ENCODE measurements at regions not wholly inside any gene's neighbourhood (a gene's known extent, or its start where the extent isn't known, plus 50 kb on each side); places are given as distances from the start of the nearest gene placed in this dataset.
A peak's percentile ranks its signal among the peaks of the same experiment; 100 is the strongest.

- Histone ChIP-seq H3K4ac (replicated peaks; ENCODE audit: insufficient read length, low read depth, low read length) (no peak overlapping the region), H2AFZ (ENCODE audit: low read length) (no peak overlapping the region), H2AK5ac (ENCODE audit: low read depth, low read length) (no peak overlapping the region; the same call in none of the 2 replicates), H2BK20ac (ENCODE audit: low read length) (peak overlapping the region; percentile 75; the same call in 1 of the 2 replicates), H2BK120ac (replicated peaks; ENCODE audit: low read depth, low read length) (no peak overlapping the region), H2BK5ac (ENCODE audit: low read depth, low read length) (peak overlapping the region; percentile 63), H4K91ac (replicated peaks; ENCODE audit: insufficient read length, low read length) (peak overlapping the region; percentile 94), H4K8ac (ENCODE audit: extremely low read depth, insufficient read depth, low read length) (peak overlapping the region; percentile 77), H3K23me2 (ENCODE audit: low read depth, low read length) (peaks cover 6% of the 10 kb centered on the region; the same call in 1 of the 2 replicates), H3K36me3 (ENCODE audit: control insufficient read depth in 2 of 4, insufficient read depth in 4 of 4, low read length in 3 of 4) (no peaks in the 10 kb centered on the region), H3K27me3 (replicated peaks in 1 of 4; ENCODE audit: control insufficient read depth in 3 of 4, extremely low read depth in 1 of 4, insufficient read depth in 3 of 4, low read length in 3 of 4) (peaks cover 0 to 8% (median 6%) of the 10 kb centered on the region in 4 experiments; a peak in 4 of 7 replicates), H2BK12ac (ENCODE audit: low read depth, low read length) (peak overlapping the region; percentile 87; the same call in 1 of the 2 replicates), H3K9me3 (ENCODE audit: insufficient read depth in 2 of 2, low read depth in 1 of 2, low read length in 1 of 2) (no peaks in the 10 kb centered on the region), H3K18ac (ENCODE audit: extremely low read depth, low read length) (no peak overlapping the region; the same call in 1 of the 2 replicates), H3K23ac (ENCODE audit: insufficient read length) (no peak overlapping the region), H3K4me3 (ENCODE audit: extremely low read depth in 1 of 4, insufficient read depth in 2 of 4, low read depth in 3 of 4, low read length in 4 of 4) (no peak overlapping the region), H3K79me2 (ENCODE audit: control insufficient read depth in 1 of 2, insufficient read depth in 2 of 2, low read length in 2 of 2) (peaks cover 0 to 30% of the 10 kb centered on the region in 2 experiments; a peak in 2 of 4 replicates), H3K79me1 (ENCODE audit: low read depth, low read length) (no peaks in the 10 kb centered on the region; the same call in 1 of the 2 replicates), H4K20me1 (replicated peaks in 1 of 2; ENCODE audit: control insufficient read depth in 1 of 2, insufficient read depth in 2 of 2, low read length in 2 of 2) (peaks cover 2 to 5% of the 10 kb centered on the region in 2 experiments), H3K56ac (replicated peaks; ENCODE audit: insufficient read length, low read depth, low read length) (peak overlapping the region; percentile 9), H3K27ac (ENCODE audit: low read depth, low read length) (peak overlapping the region; percentile 71), H4K5ac (ENCODE audit: insufficient read length, low read depth, low read length) (no peak overlapping the region), H3K9ac (replicated peaks in 1 of 4; ENCODE audit: extremely low read depth in 1 of 4, low read depth in 3 of 4, low read length in 3 of 4) (no peak overlapping the region), H3K14ac (ENCODE audit: insufficient read length) (no peak overlapping the region), H3K4me2 (ENCODE audit: insufficient read depth in 1 of 2, low read depth in 2 of 2, low read length in 2 of 2) (no peak overlapping the region), H3K4me1 (replicated peaks in 1 of 4; ENCODE audit: control insufficient read depth in 3 of 4, insufficient read depth in 4 of 4, low read length in 3 of 4) (peaks cover 4 to 30% (median 25%) of the 10 kb centered on the region in 4 experiments), H2BK15ac (ENCODE audit: low read length) (peak overlapping the region; percentile 72; the same call in 1 of the 2 replicates)
- CTCF ChIA-PET (ENCODE audit: partially characterized antibody) = interaction anchor here (1.0 to 1.9 kb wide), 4 partner anchors 10 to 144 kb away, joined by 3 to 8 read pairs (median 6); no protein-coding TSS in a partner anchor
- FAIRE-seq (no peak), DNase-seq (ENCODE audit: low read depth in 1 of 2, low spot score in 2 of 2) (no peak)
- 88% methylated on average over 31 of the region's 34 CpGs; no CpG with 5 or more reads in 1 of the 2 experiments for WGBS, 2 experiments (ENCODE audit: extremely low coverage in 1 of 2, insufficient coverage in 1 of 2, insufficient read length in 1 of 2, insufficient replicate concordance in 2 of 2, low coverage in 1 of 2, low lambda C conversion rate in 2 of 2, missing lambda C conversion rate in 1 of 2)
- POLR2A ChIA-PET (ENCODE audit: partially characterized antibody) = interaction anchor here (0.8 to 1.3 kb wide), 3 partner anchors 31 to 1506 kb away, joined by 3 to 4 read pairs (median 3); a partner anchor contains a TSS
- no peak for TF ChIP-seq NRF1 (IDR thresholded peaks at IDR 0.05; ENCODE audit: low read depth, low read length)
- no peak for TF ChIP-seq SP2 (IDR thresholded peaks at IDR 0.05; ENCODE audit: low read length)
- no peak for TF ChIP-seq CTBP2 (IDR thresholded peaks at IDR 0.05; ENCODE audit: borderline replicate concordance, insufficient read depth, insufficient read length, low read length)
- no peak for TF ChIP-seq RAD21 (IDR thresholded peaks at IDR 0.05 in 1 of 2, conservative IDR thresholded peaks at IDR 0.05 in 1 of 2; ENCODE audit: low read depth in 2 of 2, low read length in 2 of 2)
- TF ChIP-seq ATF3 (IDR thresholded peaks at IDR 0.05; ENCODE audit: insufficient read depth, low read depth, low read length) = no peak
- TF ChIP-seq TCF12 (IDR thresholded peaks at IDR 0.05; ENCODE audit: low read depth, low read length) = no peak
- no peak for TF ChIP-seq TAF1 (IDR thresholded peaks at IDR 0.05; ENCODE audit: low read depth, low read length)
- no peak for TF ChIP-seq POLR2A (IDR thresholded peaks at IDR 0.05; ENCODE audit: control extremely low read depth in 1 of 2, low read depth in 2 of 2, low read length in 2 of 2)
- no peak for TF ChIP-seq BRCA1 (IDR thresholded peaks at IDR 0.05; ENCODE audit: low read depth, low read length)
- TF ChIP-seq GTF2F1 (IDR thresholded peaks at IDR 0.05; ENCODE audit: borderline replicate concordance, low read depth, low read length) = no peak
- TF ChIP-seq TEAD4 (IDR thresholded peaks at IDR 0.05; ENCODE audit: low read depth, low read length) = no peak
- TF ChIP-seq EGR1 (IDR thresholded peaks at IDR 0.05; ENCODE audit: borderline replicate concordance, low read depth, low read length) = no peak
Measured at GRCh38 chr17:77285594-77286390, 145.0 kb downstream of the SEC14L1 start.
